HCT116 (cell line): ENCODE measurements at regions not wholly inside any gene's neighbourhood (a gene's known extent, or its start where the extent isn't known, plus 50 kb on each side); places are given as distances from the start of the nearest gene placed in this dataset.

Experiments used
- CTCF ChIP-seq, 3 experiments: fragments of 200-600 bp in 1 of 3; sonication (generic) in 1 of 3; IDR thresholded peaks in 2 of 3; conservative IDR thresholded peaks in 1 of 3; 2 replicates each; pipeline ENCODE4 v1.5.1; 2012 to 2017; ENCODE audit warnings: low read depth in 2 of 3, low read length in 2 of 3, antibody characterized with exemption in 1 of 3, borderline replicate concordance in 1 of 3, control low read depth in 1 of 3, mild to moderate bottlenecking in 1 of 3, mixed read lengths in 1 of 3, mixed run types in 1 of 3, moderate library complexity in 1 of 3; ENCODE audit not compliant: insufficient read depth in 1 of 3
- POLR2A ChIP-seq: IDR thresholded peaks from 2 replicates; pipeline ENCODE4 v1.7.0; 2011; ENCODE audit warnings: borderline replicate concordance; ENCODE audit not compliant: insufficient read depth, insufficient read length; ENCODE audit errors: extremely low read depth
- POLR2AphosphoS5 ChIP-seq: IDR thresholded peaks from 2 replicates; pipeline ENCODE4 v1.6.1; 2011; ENCODE audit warnings: mild to moderate bottlenecking, low read depth, low read length, moderate library complexity
- ZFX ChIP-seq: fragments of 450-650 bp; IDR thresholded peaks from 2 replicates; pipeline ENCODE4 v1.6.1; 2017

- no peak for TF ChIP-seq CTCF (IDR thresholded peaks at IDR 0.05 in 2 of 3, conservative IDR thresholded peaks at IDR 0.05 in 1 of 3; ENCODE audit: borderline replicate concordance in 1 of 3, insufficient read depth in 1 of 3, low read depth in 2 of 3, low read length in 2 of 3)
- no peak for TF ChIP-seq ZFX
- no peak for TF ChIP-seq POLR2A
- TF ChIP-seq POLR2AphosphoS5 = no peak
These were observed 60.4 kb upstream of the SCAF11 start for GRCh38 chr12:46050805-46051204.
